Thyroid gland (tissue), 4 donors: ENCODE measurements at regions not wholly inside any gene's neighbourhood (a gene's known extent, or its start where the extent isn't known, plus 50 kb on each side); places are given as distances from the start of the nearest gene placed in this dataset.
"Not testable (repeated sequence)": the region's sequence is repeated elsewhere in the genome, so short reads cannot be mapped to it uniquely, and the experiment has no call there.

ENCODE experiments used
- POLR2A ChIP-seq, 2 donors: fragments of 450-650 bp; IDR thresholded peaks; one replicate each; pipeline ENCODE4 v1.6.1; 2017; ENCODE audit warnings: antibody characterized with exemption in 2 of 2, mild to moderate bottlenecking in 2 of 2, moderate library complexity in 1 of 2
- TF ChIP-seq, protein P1 (sequence below), 6 experiments: fragments of 200-600 bp in 3 of 6; fragments of 450-650 bp in 3 of 6; sonication (generic) in 3 of 6; IDR thresholded peaks; one replicate each; pipeline ENCODE4 v1.5.1; 2016 to 2019; ENCODE audit warnings: antibody characterized with exemption in 6 of 6, mild to moderate bottlenecking in 2 of 6, inconsistent platforms in 1 of 6, moderate library complexity in 1 of 6

DNA sequence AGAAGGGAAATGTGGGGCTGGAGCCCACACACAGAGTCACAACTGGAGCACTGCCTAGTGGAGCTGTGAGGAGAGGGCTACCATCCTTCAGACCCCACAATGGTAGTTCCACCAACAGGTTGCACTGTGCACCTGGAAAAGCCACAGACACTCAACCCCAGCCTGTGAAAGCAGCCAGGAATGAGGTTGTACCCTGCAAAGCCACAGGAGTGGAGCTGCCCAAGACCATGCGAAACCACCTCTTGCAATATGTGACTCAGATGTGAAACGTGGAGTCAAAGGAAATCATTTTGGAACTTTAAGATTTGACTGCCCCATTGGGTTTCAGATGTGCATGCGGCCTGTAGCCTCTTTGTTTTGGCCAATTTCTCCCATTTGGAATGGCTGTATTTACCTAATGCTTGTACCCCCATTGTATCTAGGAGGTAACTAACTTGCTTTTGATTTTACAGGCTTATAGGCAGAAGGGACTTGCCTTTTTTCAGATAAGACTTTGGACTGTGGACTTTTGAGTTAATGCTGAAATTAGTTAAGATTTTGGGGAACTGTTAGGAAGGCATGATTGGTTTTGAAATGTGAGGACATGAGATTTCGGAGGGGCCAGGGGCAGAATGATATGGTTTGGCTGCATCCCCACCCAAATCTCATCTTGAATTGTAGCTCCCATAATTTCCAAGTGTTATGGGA lies 348.9 kb upstream of the RPS23 start:
- TF ChIP-seq, protein P1, sequence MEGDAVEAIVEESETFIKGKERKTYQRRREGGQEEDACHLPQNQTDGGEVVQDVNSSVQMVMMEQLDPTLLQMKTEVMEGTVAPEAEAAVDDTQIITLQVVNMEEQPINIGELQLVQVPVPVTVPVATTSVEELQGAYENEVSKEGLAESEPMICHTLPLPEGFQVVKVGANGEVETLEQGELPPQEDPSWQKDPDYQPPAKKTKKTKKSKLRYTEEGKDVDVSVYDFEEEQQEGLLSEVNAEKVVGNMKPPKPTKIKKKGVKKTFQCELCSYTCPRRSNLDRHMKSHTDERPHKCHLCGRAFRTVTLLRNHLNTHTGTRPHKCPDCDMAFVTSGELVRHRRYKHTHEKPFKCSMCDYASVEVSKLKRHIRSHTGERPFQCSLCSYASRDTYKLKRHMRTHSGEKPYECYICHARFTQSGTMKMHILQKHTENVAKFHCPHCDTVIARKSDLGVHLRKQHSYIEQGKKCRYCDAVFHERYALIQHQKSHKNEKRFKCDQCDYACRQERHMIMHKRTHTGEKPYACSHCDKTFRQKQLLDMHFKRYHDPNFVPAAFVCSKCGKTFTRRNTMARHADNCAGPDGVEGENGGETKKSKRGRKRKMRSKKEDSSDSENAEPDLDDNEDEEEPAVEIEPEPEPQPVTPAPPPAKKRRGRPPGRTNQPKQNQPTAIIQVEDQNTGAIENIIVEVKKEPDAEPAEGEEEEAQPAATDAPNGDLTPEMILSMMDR (IDR thresholded peaks at IDR 0.05), result not testable (repeated sequence)
- TF ChIP-seq POLR2A (IDR thresholded peaks at IDR 0.05), result not testable (repeated sequence)
